ENCODE measurements at regions not wholly inside any gene's neighbourhood (a gene's known extent, or its start where the extent isn't known, plus 50 kb on each side); places are given as distances from the start of the nearest gene placed in this dataset.

- ATAC-seq (no peak), DNase-seq (no peak)
- TF ChIP-seq CTCF (IDR thresholded peaks at IDR 0.05) (no peak), POLR2A (IDR thresholded peaks at IDR 0.05) (no peak)
- H3K4me1 ChIP-seq, result no peaks in the 10 kb centered on the region
- H3K36me3 ChIP-seq, result no peaks in the 10 kb centered on the region
- 83% methylated on average over 1 of the region's 3 CpGs for WGBS (ENCODE audit: insufficient coverage, low coverage, low lambda C conversion rate, missing lambda C conversion rate)
- H3K9me3 ChIP-seq, result no peaks in the 10 kb centered on the region
- H3K27me3 ChIP-seq, result no peaks in the 10 kb centered on the region
- no peak overlapping the region for H3K4me3 ChIP-seq
- H3K27ac ChIP-seq, result no peak overlapping the region
- intact Hi-C loops (cut with DNase I), result no loop called here
Measured at GRCh38 chr2:216911008-216911407, 51.1 kb upstream of the TNP1 start.

GRCh38 chr2:216909541-216910210 lies 49.8 kb upstream of the TNP1 start:
- no peak for TF ChIP-seq CTCF (IDR thresholded peaks at IDR 0.05)
- no peak for TF ChIP-seq POLR2A (IDR thresholded peaks at IDR 0.05)
- Histone ChIP-seq H3K27ac (no peak overlapping the region), H3K4me1 (no peaks in the 10 kb centered on the region), H3K4me3 (no peak overlapping the region), H3K36me3 (no peaks in the 10 kb centered on the region), H3K27me3 (no peaks in the 10 kb centered on the region), H3K9me3 (no peaks in the 10 kb centered on the region)
- WGBS (ENCODE audit: insufficient coverage, low coverage, low lambda C conversion rate, missing lambda C conversion rate), result 64% methylated on average over 8 of the region's 8 CpGs
- intact Hi-C loops (cut with DNase I), result no loop called here
- DNase-seq (no peak), ATAC-seq (no peak)

Small RNAs in the stretch of these regions (small RNA-seq; reads per million reads assigned to genes)
- gene RF01983, result 0 reads per million in 2 experiments
